ENCODE measurements at regions not wholly inside any gene's neighbourhood (a gene's known extent, or its start where the extent isn't known, plus 50 kb on each side); places are given as distances from the start of the nearest gene placed in this dataset.

GRCh38 chr2:128380061-128380889, 61.6 kb upstream of the HS6ST1 start:
- no peak for DNase-seq (ENCODE audit: low read depth)

- DNase-seq (ENCODE audit: low read depth): no peak
These were observed 62.6 kb upstream of the HS6ST1 start for GRCh38 chr2:128380961-128381938.

GRCh38 chr2:128384446-128384845, 65.8 kb upstream of the HS6ST1 start:
- no peak for DNase-seq (ENCODE audit: low read depth)

- DNase-seq (ENCODE audit: low read depth): no peak
These were observed 66.3 kb upstream of the HS6ST1 start for GRCh38 chr2:128384956-128385355.

- DNase-seq (ENCODE audit: low read depth): no peak
These were observed 66.7 kb upstream of the HS6ST1 start for GRCh38 chr2:128385365-128385764.

- no peak for DNase-seq (ENCODE audit: low read depth)
These were observed 67.4 kb upstream of the HS6ST1 start for GRCh38 chr2:128386066-128386465.

GRCh38 chr2:128388499-128388941, 69.9 kb upstream of the HS6ST1 start:
- DNase-seq (ENCODE audit: low read depth): no peak

GRCh38 chr2:128389388-128390086, 70.9 kb upstream of the HS6ST1 start:
- no peak for DNase-seq (ENCODE audit: low read depth)

GRCh38 chr2:128390256-128390990, 71.8 kb upstream of the HS6ST1 start:
- no peak for DNase-seq (ENCODE audit: low read depth)

GRCh38 chr2:128390991-128391630, 72.4 kb upstream of the HS6ST1 start:
- no peak for DNase-seq (ENCODE audit: low read depth)

GRCh38 chr2:128391679-128392078, 73.0 kb upstream of the HS6ST1 start:
- DNase-seq (ENCODE audit: low read depth): no peak

GRCh38 chr2:128392207-128392606, 73.5 kb upstream of the HS6ST1 start:
- DNase-seq (ENCODE audit: low read depth): no peak

- DNase-seq (ENCODE audit: low read depth): no peak
These were observed 75.5 kb upstream of the HS6ST1 start for GRCh38 chr2:128394007-128394730.

- DNase-seq (ENCODE audit: low read depth): no peak
These were observed 76.5 kb upstream of the HS6ST1 start for GRCh38 chr2:128395196-128395595.

GRCh38 chr2:128395640-128396499, 77.2 kb upstream of the HS6ST1 start:
- DNase-seq (ENCODE audit: low read depth): no peak

- no peak for DNase-seq (ENCODE audit: low read depth)
These were observed 77.8 kb upstream of the HS6ST1 start for GRCh38 chr2:128396500-128396891.

GRCh38 chr2:128396946-128397345, 78.3 kb upstream of the HS6ST1 start:
- no peak for DNase-seq (ENCODE audit: low read depth)

GRCh38 chr2:128399256-128399655, 80.6 kb upstream of the HS6ST1 start:
- DNase-seq (ENCODE audit: low read depth): no peak

- DNase-seq (ENCODE audit: low read depth): no peak
These were observed 81.1 kb upstream of the HS6ST1 start for GRCh38 chr2:128399690-128400291.

Measured in non-pigmented ciliary epithelial cell (primary cell).